Immature natural killer cell (primary cell): ENCODE measurements at regions not wholly inside any gene's neighbourhood (a gene's known extent, or its start where the extent isn't known, plus 50 kb on each side); places are given as distances from the start of the nearest gene placed in this dataset.

Experiments used
- DNase-seq, 3 donors: peaks; one replicate each; pipeline ENCODE4 v3.0.0; 2022; ENCODE audit warnings: mixed read lengths in 1 of 3
- H3K27ac Mint-ChIP-seq, 6 donors: one replicate each; pipeline ENCODE4 v1.8.0; 2020; ENCODE audit warnings: mixed read lengths in 6 of 6, mild to moderate bottlenecking in 5 of 6, inconsistent platforms in 4 of 6, moderate library complexity in 3 of 6
- H3K27me3 Mint-ChIP-seq, 3 donors: one replicate each; pipeline ENCODE4 v1.8.0; 2020 to 2021; ENCODE audit warnings: low read depth in 3 of 3, mild to moderate bottlenecking in 3 of 3, mixed read lengths in 3 of 3, moderate library complexity in 3 of 3, inconsistent platforms in 1 of 3
- H3K36me3 Mint-ChIP-seq, 3 donors: one replicate each; pipeline ENCODE4 v1.8.0; 2020; ENCODE audit warnings: mixed read lengths in 3 of 3, inconsistent platforms in 2 of 3, mild to moderate bottlenecking in 2 of 3
- H3K4me1 Mint-ChIP-seq, 2 donors: one replicate each; pipeline ENCODE4 v1.8.0; 2020; ENCODE audit warnings: inconsistent platforms in 2 of 2, mild to moderate bottlenecking in 2 of 2, mixed read lengths in 2 of 2, moderate library complexity in 1 of 2
- H3K4me3 Mint-ChIP-seq, 5 donors: one replicate each; pipeline ENCODE4 v1.8.0; 2020; ENCODE audit warnings: mild to moderate bottlenecking in 5 of 5, mixed read lengths in 5 of 5, inconsistent platforms in 3 of 5, moderate library complexity in 3 of 5
- H3K9me3 Mint-ChIP-seq, 6 donors: one replicate each; pipeline ENCODE4 v1.8.0; 2020; ENCODE audit warnings: mild to moderate bottlenecking in 6 of 6, mixed read lengths in 6 of 6, inconsistent platforms in 4 of 6, moderate library complexity in 3 of 6

GRCh38 chr9:108138516-108138915 is 648.9 kb upstream of the KLF4 start:
- Mint-ChIP-seq H3K27me3 (peaks cover 0 to 3% (median 2%) of the 10 kb centered on the region in 3 donors), H3K4me1 (no peaks in the 10 kb centered on the region), H3K27ac (no peak overlapping the region), H3K36me3 (no peaks in the 10 kb centered on the region), H3K4me3 (no peak overlapping the region), H3K9me3 (peaks cover 0 to 14% (median 1%) of the 10 kb centered on the region in 6 donors)
- no peak for DNase-seq

GRCh38 chr9:108136656-108137055 is 647.1 kb upstream of the KLF4 start:
- no peaks in the 10 kb centered on the region for H3K36me3 Mint-ChIP-seq
- no peak overlapping the region for H3K4me3 Mint-ChIP-seq
- H3K27ac Mint-ChIP-seq, result no peak overlapping the region
- H3K4me1 Mint-ChIP-seq, result no peaks in the 10 kb centered on the region
- H3K27me3 Mint-ChIP-seq, result peaks cover 0 to 3% (median 2%) of the 10 kb centered on the region in 3 donors
- H3K9me3 Mint-ChIP-seq, result peaks cover 0 to 14% (median 1%) of the 10 kb centered on the region in 6 donors
- DNase-seq, result no peak

GRCh38 chr9:108134486-108135128 is 645.0 kb upstream of the KLF4 start:
- Mint-ChIP-seq H3K4me3 (no peak overlapping the region), H3K4me1 (no peaks in the 10 kb centered on the region)

GRCh38 chr9:108133680-108134079 is 644.1 kb upstream of the KLF4 start:
- H3K9me3 Mint-ChIP-seq, result peaks cover 0 to 18% (median 0%) of the 10 kb centered on the region in 6 donors
- no peak overlapping the region for H3K4me3 Mint-ChIP-seq
- H3K27me3 Mint-ChIP-seq, result peaks cover 0 to 3% (median 2%) of the 10 kb centered on the region in 3 donors
- H3K4me1 Mint-ChIP-seq, result no peaks in the 10 kb centered on the region
- H3K27ac Mint-ChIP-seq, result no peak overlapping the region
- H3K36me3 Mint-ChIP-seq, result no peaks in the 10 kb centered on the region
- no peak for DNase-seq

More at GRCh38 chr9:108134486-108135128, 645.0 kb upstream of the KLF4 start:
- no peak for DNase-seq
- no peaks in the 10 kb centered on the region for H3K36me3 Mint-ChIP-seq
- H3K27ac Mint-ChIP-seq, result no peak overlapping the region
- peaks cover 0 to 16% (median 1%) of the 10 kb centered on the region in 6 donors for H3K9me3 Mint-ChIP-seq
- H3K27me3 Mint-ChIP-seq, result peaks cover 0 to 3% (median 2%) of the 10 kb centered on the region in 3 donors

GRCh38 chr9:108133101-108133500 is 643.5 kb upstream of the KLF4 start:
- Mint-ChIP-seq H3K9me3 (peaks cover 0 to 16% (median 0%) of the 10 kb centered on the region in 6 donors), H3K27me3 (peaks cover 0 to 2% (median 2%) of the 10 kb centered on the region in 3 donors), H3K27ac (no peak overlapping the region)

GRCh38 chr9:108130905-108131304 is 641.3 kb upstream of the KLF4 start:
- Mint-ChIP-seq H3K36me3 (no peaks in the 10 kb centered on the region), H3K27ac (no peak overlapping the region), H3K4me1 (no peaks in the 10 kb centered on the region), H3K4me3 (no peak overlapping the region), H3K9me3 (peaks cover 0 to 7% (median 0%) of the 10 kb centered on the region in 6 donors), H3K27me3 (peaks cover 0 to under 1% (median 0%) of the 10 kb centered on the region in 3 donors)
- DNase-seq, result no peak

More at GRCh38 chr9:108133101-108133500, 643.5 kb upstream of the KLF4 start:
- no peaks in the 10 kb centered on the region for H3K4me1 Mint-ChIP-seq
- H3K36me3 Mint-ChIP-seq, result no peaks in the 10 kb centered on the region
- no peak overlapping the region for H3K4me3 Mint-ChIP-seq
- DNase-seq, result no peak

GRCh38 chr9:108125625-108126024 is 636.1 kb upstream of the KLF4 start:
- Mint-ChIP-seq H3K4me3 (no peak overlapping the region), H3K27me3 (peaks cover 0 to 2% (median 0%) of the 10 kb centered on the region in 3 donors), H3K9me3 (peaks cover 0 to 16% (median 4%) of the 10 kb centered on the region in 6 donors), H3K36me3 (no peaks in the 10 kb centered on the region), H3K4me1 (no peaks in the 10 kb centered on the region), H3K27ac (no peak overlapping the region)
- DNase-seq, result no peak

- Mint-ChIP-seq H3K27me3 (peaks cover 0 to 3% (median 0%) of the 10 kb centered on the region in 3 donors), H3K27ac (no peak overlapping the region), H3K9me3 (peaks cover 0 to 21% (median 7%) of the 10 kb centered on the region in 6 donors), H3K36me3 (no peaks in the 10 kb centered on the region), H3K4me1 (no peaks in the 10 kb centered on the region), H3K4me3 (no peak overlapping the region)
- DNase-seq, result no peak
Observed at GRCh38 chr9:108119530-108120113, 630.1 kb upstream of the KLF4 start.

- DNase-seq, result no peak
- H3K27me3 Mint-ChIP-seq, result peaks cover 0 to 1% (median 0%) of the 10 kb centered on the region in 3 donors
- peaks cover 0 to 21% (median 5%) of the 10 kb centered on the region in 6 donors for H3K9me3 Mint-ChIP-seq
- no peaks in the 10 kb centered on the region for H3K4me1 Mint-ChIP-seq
- no peaks in the 10 kb centered on the region for H3K36me3 Mint-ChIP-seq
- no peak overlapping the region for H3K4me3 Mint-ChIP-seq
- H3K27ac Mint-ChIP-seq, result no peak overlapping the region
Observed at GRCh38 chr9:108117795-108118194, 628.2 kb upstream of the KLF4 start.

- Mint-ChIP-seq H3K27ac (no peak overlapping the region), H3K27me3 (peaks cover 0 to 1% (median 0%) of the 10 kb centered on the region in 3 donors), H3K9me3 (peaks cover 0 to 21% (median 5%) of the 10 kb centered on the region in 6 donors), H3K4me1 (no peaks in the 10 kb centered on the region), H3K36me3 (no peaks in the 10 kb centered on the region), H3K4me3 (no peak overlapping the region)
- no peak for DNase-seq
Observed at GRCh38 chr9:108117306-108117705, 627.7 kb upstream of the KLF4 start.

- no peaks in the 10 kb centered on the region for H3K36me3 Mint-ChIP-seq
- DNase-seq, result no peak
- no peak overlapping the region for H3K27ac Mint-ChIP-seq
- no peak overlapping the region for H3K4me3 Mint-ChIP-seq
- peaks cover 0 to 12% (median 3%) of the 10 kb centered on the region in 6 donors for H3K9me3 Mint-ChIP-seq
- H3K4me1 Mint-ChIP-seq, result no peaks in the 10 kb centered on the region
- H3K27me3 Mint-ChIP-seq, result peaks cover 0 to under 1% (median 0%) of the 10 kb centered on the region in 3 donors
Observed at GRCh38 chr9:108113596-108113995, 624.0 kb upstream of the KLF4 start.

- Mint-ChIP-seq H3K27ac (no peak overlapping the region), H3K36me3 (no peaks in the 10 kb centered on the region), H3K4me3 (no peak overlapping the region), H3K27me3 (no peaks in the 10 kb centered on the region), H3K4me1 (no peaks in the 10 kb centered on the region), H3K9me3 (peaks cover 0 to 11% (median 0%) of the 10 kb centered on the region in 6 donors)
- DNase-seq, result no peak
Observed at GRCh38 chr9:108109927-108110690, 620.5 kb upstream of the KLF4 start.

GRCh38 chr9:108108852-108109448 is 619.4 kb upstream of the KLF4 start:
- no peak overlapping the region for H3K4me3 Mint-ChIP-seq
- H3K36me3 Mint-ChIP-seq, result no peaks in the 10 kb centered on the region
- peaks cover 0 to 11% (median 0%) of the 10 kb centered on the region in 6 donors for H3K9me3 Mint-ChIP-seq

More at GRCh38 chr9:108108852-108109448, 619.4 kb upstream of the KLF4 start:
- Mint-ChIP-seq H3K4me1 (no peaks in the 10 kb centered on the region), H3K27ac (no peak overlapping the region), H3K27me3 (no peaks in the 10 kb centered on the region)
- no peak for DNase-seq
